ENCODE measurements at regions not wholly inside any gene's neighbourhood (a gene's known extent, or its start where the extent isn't known, plus 50 kb on each side); places are given as distances from the start of the nearest gene placed in this dataset.

- Mint-ChIP-seq H3K27ac (no peak overlapping the region), H3K9me3 (ENCODE audit: insufficient read depth) (no peaks in the 10 kb centered on the region), H3K4me1 (ENCODE audit: low read depth) (no peaks in the 10 kb centered on the region), H3K27me3 (ENCODE audit: low read depth) (peaks cover 7% of the 10 kb centered on the region), H3K4me3 (no peak overlapping the region), H3K36me3 (ENCODE audit: low read depth) (no peaks in the 10 kb centered on the region)
- POLR2A ChIA-PET: no interaction called here
- CTCF ChIA-PET: no interaction called here
- ATAC-seq: no peak
- DNase-seq: no peak
These were observed 320.0 kb downstream of the PRDM2 start for GRCh38 chr1:14020006-14020405.

DNA sequence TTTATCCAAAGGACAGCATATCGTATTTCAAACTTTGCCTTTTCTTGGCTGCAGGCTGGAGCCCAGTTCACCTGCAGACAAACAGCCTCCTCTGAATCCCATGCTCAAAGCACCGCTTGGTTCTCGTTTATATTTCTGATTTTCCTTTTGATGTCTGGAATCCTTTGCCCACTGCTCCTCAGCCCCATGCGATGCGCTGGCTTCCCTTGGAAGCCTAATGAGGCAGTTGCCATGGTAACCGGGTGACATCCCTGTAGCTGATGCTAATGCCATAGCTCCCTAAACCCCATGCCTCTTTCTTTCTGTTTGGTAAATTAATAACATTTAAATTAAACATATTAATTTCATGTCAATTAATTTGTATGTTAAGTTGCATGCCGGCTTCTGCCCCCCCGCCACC is 327.1 kb downstream of the PRDM2 start:
- no peak overlapping the region for H3K4me3 Mint-ChIP-seq
- no peaks in the 10 kb centered on the region for H3K9me3 Mint-ChIP-seq (ENCODE audit: insufficient read depth)
- POLR2A ChIA-PET: no interaction called here
- peaks cover 5% of the 10 kb centered on the region for H3K27me3 Mint-ChIP-seq (ENCODE audit: low read depth)
- no peak for ATAC-seq
- no peaks in the 10 kb centered on the region for H3K36me3 Mint-ChIP-seq (ENCODE audit: low read depth)
- no peak for DNase-seq
- no peak overlapping the region for H3K27ac Mint-ChIP-seq
- no peaks in the 10 kb centered on the region for H3K4me1 Mint-ChIP-seq (ENCODE audit: low read depth)
- CTCF ChIA-PET: no interaction called here

DNA sequence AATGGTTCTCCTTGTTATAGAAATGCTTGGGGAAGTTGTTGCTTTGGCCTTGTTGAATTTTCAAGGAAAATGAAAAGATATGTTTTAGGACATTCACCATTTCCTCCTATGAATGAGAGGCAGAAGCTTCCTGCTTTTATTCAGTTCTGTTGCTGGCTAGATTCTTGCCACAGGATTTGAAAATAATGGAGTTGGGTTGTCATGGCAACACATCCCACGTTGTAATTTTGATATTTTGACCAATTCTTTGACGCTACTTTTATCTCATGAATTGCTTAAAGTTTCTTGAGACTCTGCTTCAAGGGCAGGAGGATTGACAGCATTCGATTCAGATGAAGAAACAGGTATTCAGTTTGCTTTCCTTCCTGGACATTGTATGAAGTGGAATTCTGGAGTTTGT is 331.5 kb downstream of the PRDM2 start:
- Mint-ChIP-seq H3K9me3 (ENCODE audit: insufficient read depth) (no peaks in the 10 kb centered on the region), H3K4me1 (ENCODE audit: low read depth) (no peaks in the 10 kb centered on the region), H3K27me3 (ENCODE audit: low read depth) (peaks cover 2% of the 10 kb centered on the region), H3K36me3 (ENCODE audit: low read depth) (no peaks in the 10 kb centered on the region), H3K4me3 (no peak overlapping the region), H3K27ac (no peak overlapping the region)
- ATAC-seq (no peak), DNase-seq (no peak)
- ChIA-PET POLR2A (no interaction called here), CTCF (no interaction called here)

DNA sequence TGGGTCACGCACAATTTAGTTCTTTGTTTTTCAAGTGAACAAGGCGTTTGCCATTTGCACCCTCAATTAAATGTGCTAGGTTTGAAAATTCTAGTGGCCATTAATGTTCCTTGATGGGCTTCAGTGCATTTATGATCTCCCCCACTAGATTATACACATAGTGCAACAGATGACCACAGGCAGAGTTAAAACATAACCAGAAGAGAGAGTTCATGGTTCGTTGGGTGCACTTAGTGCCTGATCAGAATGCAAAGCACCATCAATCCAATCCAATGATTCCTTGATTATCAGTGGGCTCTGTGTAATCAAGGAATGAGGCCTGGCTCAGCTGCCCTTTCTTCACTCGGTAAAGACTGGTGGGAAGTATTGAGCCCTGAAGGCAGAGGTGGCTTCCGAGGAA is 334.5 kb downstream of the PRDM2 start:
- peaks cover 2% of the 10 kb centered on the region for H3K27me3 Mint-ChIP-seq (ENCODE audit: low read depth)
- ChIA-PET CTCF (no interaction called here), POLR2A (no interaction called here)
- H3K4me3 Mint-ChIP-seq: no peak overlapping the region
- H3K27ac Mint-ChIP-seq: no peak overlapping the region
- ATAC-seq (no peak), DNase-seq (no peak)
- no peaks in the 10 kb centered on the region for H3K9me3 Mint-ChIP-seq (ENCODE audit: insufficient read depth)
- H3K4me1 Mint-ChIP-seq (ENCODE audit: low read depth): no peaks in the 10 kb centered on the region
- H3K36me3 Mint-ChIP-seq (ENCODE audit: low read depth): no peaks in the 10 kb centered on the region

DNA sequence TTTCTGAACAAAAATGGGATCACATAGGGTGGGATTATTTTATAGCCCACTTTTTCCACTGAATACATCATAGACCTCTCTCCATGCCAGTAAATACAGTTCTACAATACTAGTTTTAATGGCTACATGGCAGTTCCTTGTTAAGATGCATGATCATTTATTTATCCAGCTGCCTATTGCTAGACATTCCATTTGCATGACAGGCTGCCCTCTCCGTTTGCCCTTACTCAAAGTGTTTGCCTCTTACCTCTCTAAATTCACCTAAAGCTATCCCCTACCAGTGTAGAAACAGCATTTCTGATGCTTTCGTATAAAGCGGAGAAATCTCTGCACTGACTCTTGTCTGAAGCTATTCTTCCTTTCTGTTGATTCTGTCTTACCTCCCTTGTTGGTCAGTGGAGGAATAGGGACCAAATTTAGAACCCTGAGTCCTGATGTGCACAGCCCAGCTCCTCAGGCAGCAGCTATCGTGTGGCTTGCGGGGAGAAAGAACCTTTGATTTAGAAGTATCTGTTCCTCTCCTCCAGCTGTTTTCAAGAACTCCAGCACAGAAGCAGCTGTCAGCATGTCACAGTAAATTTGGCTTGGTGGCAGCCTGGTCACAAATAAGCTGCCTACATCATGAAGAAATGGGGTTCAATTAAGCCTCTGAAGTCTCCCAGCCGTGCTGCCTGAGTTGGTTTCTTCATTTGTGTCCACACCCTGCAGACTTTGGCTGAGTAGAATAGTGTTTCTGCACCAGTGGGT is 337.3 kb downstream of the PRDM2 start:
- no peak overlapping the region for H3K4me3 Mint-ChIP-seq
- POLR2A ChIA-PET: no interaction called here
- DNase-seq (no peak), ATAC-seq (no peak)
- no peaks in the 10 kb centered on the region for H3K27me3 Mint-ChIP-seq (ENCODE audit: low read depth)
- CTCF ChIA-PET: no interaction called here
- H3K4me1 Mint-ChIP-seq (ENCODE audit: low read depth): no peaks in the 10 kb centered on the region
- H3K27ac Mint-ChIP-seq: no peak overlapping the region
- H3K9me3 Mint-ChIP-seq (ENCODE audit: insufficient read depth): peaks cover 14% of the 10 kb centered on the region
- no peaks in the 10 kb centered on the region for H3K36me3 Mint-ChIP-seq (ENCODE audit: low read depth)

DNA sequence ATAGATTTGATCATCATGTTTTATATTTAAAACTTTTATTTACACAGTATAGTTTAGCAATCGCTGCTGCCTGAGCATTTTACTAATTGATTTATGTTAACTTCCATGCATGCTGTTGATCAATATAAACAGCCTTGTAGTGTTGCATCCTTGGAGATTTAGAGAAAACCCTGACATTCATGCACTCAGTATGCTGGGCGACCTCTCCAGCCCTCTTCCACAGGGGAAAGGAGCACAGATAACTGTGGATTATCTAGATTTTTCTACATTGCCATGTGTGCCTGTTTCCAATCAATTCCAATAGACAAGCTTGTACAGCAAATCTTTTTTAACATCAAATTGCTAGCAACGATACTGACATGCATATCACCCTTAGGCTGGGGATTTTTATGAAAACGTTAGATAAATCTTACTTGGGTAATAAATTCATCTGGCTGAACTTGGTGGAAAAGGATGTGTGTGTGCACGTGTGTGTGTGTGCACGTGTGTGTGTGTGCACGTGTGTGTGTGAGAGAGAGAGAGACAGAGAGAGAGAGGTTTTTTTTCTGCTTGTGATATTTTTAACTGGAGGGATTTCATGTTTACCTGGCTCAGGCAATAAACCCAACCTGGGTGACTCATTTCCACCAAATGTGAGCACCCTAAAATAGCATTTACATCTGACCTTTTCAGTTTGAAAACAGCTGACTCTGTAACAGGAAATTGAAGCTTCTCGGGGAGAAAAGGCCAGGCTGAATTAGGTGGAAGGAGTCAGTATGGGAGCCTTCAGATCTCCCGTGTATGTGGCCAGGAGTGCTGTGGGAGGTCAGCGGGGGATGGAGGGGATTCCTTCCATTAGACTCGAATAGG is 339.8 kb downstream of the PRDM2 start:
- no peak overlapping the region for H3K4me3 Mint-ChIP-seq
- ChIA-PET POLR2A (no interaction called here), CTCF (no interaction called here)
- H3K9me3 Mint-ChIP-seq (ENCODE audit: insufficient read depth): peaks cover 18% of the 10 kb centered on the region
- no peak for ATAC-seq
- no peak for DNase-seq
- no peak overlapping the region for H3K27ac Mint-ChIP-seq
- no peaks in the 10 kb centered on the region for H3K27me3 Mint-ChIP-seq (ENCODE audit: low read depth)
- H3K36me3 Mint-ChIP-seq (ENCODE audit: low read depth): no peaks in the 10 kb centered on the region
- H3K4me1 Mint-ChIP-seq (ENCODE audit: low read depth): no peaks in the 10 kb centered on the region

DNA sequence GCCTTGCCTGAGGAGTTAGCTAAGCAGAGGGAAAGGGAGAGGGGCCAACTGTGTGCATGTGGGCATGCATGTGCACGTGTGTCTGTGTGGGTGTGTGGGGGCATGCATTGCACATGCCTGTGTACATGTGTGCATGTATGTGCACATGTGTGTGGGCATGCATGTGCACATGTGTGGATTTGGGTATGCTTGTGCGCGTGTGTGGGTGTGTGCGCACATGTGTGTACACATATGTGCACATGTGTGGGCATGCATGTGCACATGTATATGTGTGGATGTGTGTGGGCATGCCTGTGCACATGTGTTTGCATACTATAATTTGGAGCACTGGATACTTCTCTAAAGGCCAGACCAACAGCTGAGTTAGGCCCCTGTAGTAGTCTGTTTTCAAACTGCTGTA is 350.0 kb downstream of the PRDM2 start:
- Mint-ChIP-seq H3K27ac (no peak overlapping the region), H3K9me3 (ENCODE audit: insufficient read depth) (no peaks in the 10 kb centered on the region), H3K4me1 (ENCODE audit: low read depth) (no peaks in the 10 kb centered on the region), H3K4me3 (no peak overlapping the region), H3K27me3 (ENCODE audit: low read depth) (no peaks in the 10 kb centered on the region), H3K36me3 (ENCODE audit: low read depth) (no peaks in the 10 kb centered on the region)
- ChIA-PET CTCF (no interaction called here), POLR2A (no interaction called here)
- ATAC-seq (no peak), DNase-seq (no peak)

- DNase-seq (no peak), ATAC-seq (no peak)
- Mint-ChIP-seq H3K27me3 (ENCODE audit: low read depth) (no peaks in the 10 kb centered on the region), H3K9me3 (ENCODE audit: insufficient read depth) (peaks cover 6% of the 10 kb centered on the region), H3K27ac (no peak overlapping the region), H3K36me3 (ENCODE audit: low read depth) (no peaks in the 10 kb centered on the region), H3K4me1 (ENCODE audit: low read depth) (no peaks in the 10 kb centered on the region), H3K4me3 (no peak overlapping the region)
- ChIA-PET POLR2A (no interaction called here), CTCF (no interaction called here)
These were observed 355.6 kb downstream of the PRDM2 start for GRCh38 chr1:14055442-14056223.

- H3K27ac Mint-ChIP-seq: no peak overlapping the region
- POLR2A ChIA-PET: no interaction called here
- no peak overlapping the region for H3K4me3 Mint-ChIP-seq
- no peaks in the 10 kb centered on the region for H3K36me3 Mint-ChIP-seq (ENCODE audit: low read depth)
- DNase-seq: no peak
- CTCF ChIA-PET: no interaction called here
- no peak for ATAC-seq
- peaks cover 6% of the 10 kb centered on the region for H3K9me3 Mint-ChIP-seq (ENCODE audit: insufficient read depth)
- H3K27me3 Mint-ChIP-seq (ENCODE audit: low read depth): peaks cover 2% of the 10 kb centered on the region
- no peaks in the 10 kb centered on the region for H3K4me1 Mint-ChIP-seq (ENCODE audit: low read depth)
These were observed 357.7 kb downstream of the PRDM2 start for GRCh38 chr1:14057640-14058039.

- ATAC-seq (no peak), DNase-seq (no peak)
- Mint-ChIP-seq H3K4me3 (no peak overlapping the region), H3K27ac (no peak overlapping the region), H3K9me3 (ENCODE audit: insufficient read depth) (peaks cover 6% of the 10 kb centered on the region), H3K4me1 (ENCODE audit: low read depth) (no peaks in the 10 kb centered on the region), H3K36me3 (ENCODE audit: low read depth) (no peaks in the 10 kb centered on the region), H3K27me3 (ENCODE audit: low read depth) (peaks cover 2% of the 10 kb centered on the region)
- CTCF ChIA-PET: no interaction called here
- POLR2A ChIA-PET: interaction anchor here (0.5 kb wide), 1 partner anchor 45 kb away, joined by 3 read pairs; no protein-coding TSS in a partner anchor
These were observed 361.2 kb downstream of the PRDM2 start for GRCh38 chr1:14061204-14061603.

DNA sequence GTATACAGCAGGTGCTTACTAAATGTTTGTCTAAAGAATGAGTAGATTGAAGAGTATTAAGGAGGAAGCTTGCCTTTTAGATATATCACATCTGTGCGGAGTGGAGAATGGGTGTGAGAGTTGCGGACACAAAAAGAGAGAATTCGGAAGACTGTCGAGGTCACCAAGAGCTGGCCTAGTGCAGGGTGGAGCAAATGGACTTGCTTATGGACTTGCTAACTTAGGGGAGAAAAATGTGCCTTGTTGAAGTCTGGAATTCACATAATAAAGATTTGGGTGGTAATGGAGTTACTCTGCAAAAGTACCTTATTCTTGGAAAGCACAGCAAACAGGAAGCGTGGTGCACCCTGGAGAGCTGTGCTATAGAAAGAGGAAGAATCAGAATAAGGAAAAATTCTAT is 361.7 kb downstream of the PRDM2 start:
- ChIA-PET POLR2A (interaction anchor here (0.5 kb wide), 1 partner anchor 44 kb away, joined by 3 read pairs; no protein-coding TSS in a partner anchor), CTCF (no interaction called here)
- Mint-ChIP-seq H3K9me3 (ENCODE audit: insufficient read depth) (peaks cover 6% of the 10 kb centered on the region), H3K27me3 (ENCODE audit: low read depth) (peaks cover 2% of the 10 kb centered on the region), H3K36me3 (ENCODE audit: low read depth) (no peaks in the 10 kb centered on the region), H3K4me1 (ENCODE audit: low read depth) (no peaks in the 10 kb centered on the region), H3K4me3 (no peak overlapping the region), H3K27ac (no peak overlapping the region)
- DNase-seq (no peak), ATAC-seq (no peak)

GRCh38 chr1:14062669-14063068 is 362.7 kb downstream of the PRDM2 start:
- ChIA-PET CTCF (no interaction called here), POLR2A (no interaction called here)
- no peak overlapping the region for H3K27ac Mint-ChIP-seq
- H3K27me3 Mint-ChIP-seq (ENCODE audit: low read depth): peaks cover 2% of the 10 kb centered on the region
- H3K4me1 Mint-ChIP-seq (ENCODE audit: low read depth): no peaks in the 10 kb centered on the region
- no peak for ATAC-seq
- no peak for DNase-seq
- no peak overlapping the region for H3K4me3 Mint-ChIP-seq
- no peaks in the 10 kb centered on the region for H3K36me3 Mint-ChIP-seq (ENCODE audit: low read depth)
- peaks cover 6% of the 10 kb centered on the region for H3K9me3 Mint-ChIP-seq (ENCODE audit: insufficient read depth)

All from activated CD8-positive, alpha-beta T cell treated with anti-CD3 and anti-CD28 coated beads, Interleukin-2, amount 10 ng/mL, durations not matched to agents 7 days and 5 days (primary cell).